SK-N-SH treated with all-trans-retinoic acid at 6 μM for 48 hours (cell line): ENCODE measurements at regions not wholly inside any gene's neighbourhood (a gene's known extent, or its start where the extent isn't known, plus 50 kb on each side); places are given as distances from the start of the nearest gene placed in this dataset.

Experiments used
- OSR1 ChIP-seq: fragments of 250-450 bp; sonication (Bioruptor Pico); IDR thresholded peaks from 2 replicates; pipeline ENCODE4 v1.8.0; 2022; ENCODE audit warnings: moderate library complexity, mild to moderate bottlenecking, inconsistent platforms
- ZFP30 ChIP-seq: fragments of 450-650 bp; formaldehyde crosslinking; IDR thresholded peaks from 2 replicates; pipeline ENCODE4 v1.5.0; 2022; ENCODE audit warnings: mild to moderate bottlenecking, moderate library complexity
- TF ChIP-seq, protein P1 (sequence below): fragments of 250-450 bp; sonication (Bioruptor Pico); IDR thresholded peaks from 2 replicates; pipeline ENCODE4 v1.5.1; 2020; ENCODE audit warnings: low read depth, mild to moderate bottlenecking, moderate library complexity
- TF ChIP-seq, protein P2 (sequence below): fragments of 250-450 bp; sonication (Bioruptor Pico); IDR thresholded peaks from 2 replicates; pipeline ENCODE4 v1.8.0; 2020; ENCODE audit warnings: mild to moderate bottlenecking, moderate library complexity, borderline replicate concordance

DNA sequence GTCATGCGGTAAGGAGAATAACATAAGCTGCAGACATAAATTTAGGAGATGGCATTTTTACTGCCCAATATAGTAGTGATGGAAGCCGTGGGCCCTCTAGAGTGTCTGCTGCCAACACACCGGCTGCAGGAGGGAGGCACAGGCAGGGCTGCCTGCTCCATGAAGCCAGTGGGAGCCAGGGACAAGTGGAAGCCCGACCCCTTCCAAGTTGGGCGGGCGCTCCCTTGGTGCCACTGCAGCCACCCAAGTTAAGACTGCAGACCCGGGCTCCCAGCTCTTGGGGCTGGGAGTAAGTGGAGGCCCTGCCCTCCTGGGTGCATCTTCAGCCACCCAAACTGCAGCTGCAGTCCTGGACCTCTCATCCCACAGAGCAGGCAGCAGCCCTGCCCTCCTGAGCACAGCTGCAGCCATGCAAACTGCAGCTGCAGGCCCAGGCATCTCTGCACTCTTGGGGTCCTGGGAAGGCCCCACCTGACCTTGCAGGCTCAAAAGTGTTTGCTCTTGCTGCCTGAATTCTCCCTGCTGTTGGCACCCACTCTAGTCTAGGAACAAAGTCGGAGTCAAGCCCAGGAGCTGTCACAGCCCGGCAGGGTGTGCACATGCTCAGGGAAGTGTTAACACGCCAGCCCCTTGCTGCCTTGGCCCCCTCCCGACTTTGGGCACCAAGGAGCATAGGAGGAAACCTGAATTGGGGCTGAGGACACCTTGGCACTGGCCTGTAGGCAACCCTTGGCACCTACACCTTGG is 437.2 kb upstream of the PRMT6 start:
- TF ChIP-seq, protein P1, sequence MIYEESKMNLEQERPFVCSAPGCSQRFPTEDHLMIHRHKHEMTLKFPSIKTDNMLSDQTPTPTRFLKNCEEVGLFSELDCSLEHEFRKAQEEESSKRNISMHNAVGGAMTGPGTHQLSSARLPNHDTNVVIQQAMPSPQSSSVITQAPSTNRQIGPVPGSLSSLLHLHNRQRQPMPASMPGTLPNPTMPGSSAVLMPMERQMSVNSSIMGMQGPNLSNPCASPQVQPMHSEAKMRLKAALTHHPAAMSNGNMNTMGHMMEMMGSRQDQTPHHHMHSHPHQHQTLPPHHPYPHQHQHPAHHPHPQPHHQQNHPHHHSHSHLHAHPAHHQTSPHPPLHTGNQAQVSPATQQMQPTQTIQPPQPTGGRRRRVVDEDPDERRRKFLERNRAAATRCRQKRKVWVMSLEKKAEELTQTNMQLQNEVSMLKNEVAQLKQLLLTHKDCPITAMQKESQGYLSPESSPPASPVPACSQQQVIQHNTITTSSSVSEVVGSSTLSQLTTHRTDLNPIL (CRISPR knock-in tag) = no peak
- TF ChIP-seq OSR1 (CRISPR knock-in tag) (no peak), ZFP30 (no peak)
- TF ChIP-seq, protein P2, sequence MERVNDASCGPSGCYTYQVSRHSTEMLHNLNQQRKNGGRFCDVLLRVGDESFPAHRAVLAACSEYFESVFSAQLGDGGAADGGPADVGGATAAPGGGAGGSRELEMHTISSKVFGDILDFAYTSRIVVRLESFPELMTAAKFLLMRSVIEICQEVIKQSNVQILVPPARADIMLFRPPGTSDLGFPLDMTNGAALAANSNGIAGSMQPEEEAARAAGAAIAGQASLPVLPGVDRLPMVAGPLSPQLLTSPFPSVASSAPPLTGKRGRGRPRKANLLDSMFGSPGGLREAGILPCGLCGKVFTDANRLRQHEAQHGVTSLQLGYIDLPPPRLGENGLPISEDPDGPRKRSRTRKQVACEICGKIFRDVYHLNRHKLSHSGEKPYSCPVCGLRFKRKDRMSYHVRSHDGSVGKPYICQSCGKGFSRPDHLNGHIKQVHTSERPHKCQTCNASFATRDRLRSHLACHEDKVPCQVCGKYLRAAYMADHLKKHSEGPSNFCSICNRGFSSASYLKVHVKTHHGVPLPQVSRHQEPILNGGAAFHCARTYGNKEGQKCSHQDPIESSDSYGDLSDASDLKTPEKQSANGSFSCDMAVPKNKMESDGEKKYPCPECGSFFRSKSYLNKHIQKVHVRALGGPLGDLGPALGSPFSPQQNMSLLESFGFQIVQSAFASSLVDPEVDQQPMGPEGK (CRISPR knock-in tag) = no peak
